K562 (cell line): ENCODE measurements at regions not wholly inside any gene's neighbourhood (a gene's known extent, or its start where the extent isn't known, plus 50 kb on each side); places are given as distances from the start of the nearest gene placed in this dataset.

ENCODE experiments used
- ATAC-seq: fragments of 200-7000 bp; cut with Tn5 transposase; 3 replicates; pipeline ENCODE4 v1.9.1; 2020; ENCODE audit warnings: moderate library complexity
- BruUV-seq: library from RNA; stranded (reverse); fragments of 400-500 nt; replicated peaks from 2 replicates; lab custom pipeline; 2021; lab: Mats Ljungman, UMichigan
- CTCF ChIA-PET: fragments of 300-600 bp; formaldehyde crosslinking; extraction: SDS; loops from one replicate; lab custom pipeline; 2021; ENCODE audit warnings: low intra/inter-chr PET ratio; lab: Yijun Ruan, JAX
- POLR2A ChIA-PET: fragments of 300-600, 350-650 bp; sonication (Branson Sonifier 250); formaldehyde crosslinking; extraction: SDS; loops from one replicate; lab custom pipeline; 2021; ENCODE audit warnings: antibody characterized with exemption, inconsistent platforms; lab: Yijun Ruan, JAX
- DNase-seq, 4 experiments: peaks; one replicate each; pipeline versions ENCODE4 v3.0.0 to v3.0.0-alpha.2; 2011 to 2018; ENCODE audit warnings: low spot score in 3 of 4, mixed read lengths in 3 of 4; ENCODE audit errors: extremely low read depth in 1 of 4
- FAIRE-seq: peaks from 2 replicates; lab custom pipeline; 2011; peaks lifted over from hg19 to GRCh38; lab: Jason Lieb, UNC
- H2AFZ ChIP-seq: 2 replicates; pipeline ENCODE4 v1.6.0; 2011; ENCODE audit warnings: low read depth, low read length, control low read depth, inconsistent platforms
- H3K27ac ChIP-seq: fragments of 200-600 bp; 3 replicates; pipeline ENCODE4 v1.8.0; 2011; ENCODE audit warnings: low read depth, mild to moderate bottlenecking, control low read depth, inconsistent platforms, low read length, moderate library complexity, mixed read lengths; ENCODE audit errors: extremely low read depth
- H3K27me3 ChIP-seq, 2 experiments: fragments of 300-600 bp in 1 of 2; 2 replicates in 1 of 2; 3 replicates in 1 of 2; pipeline versions ENCODE4 v1.6.0 to v1.8.0; 2011; ENCODE audit warnings: inconsistent platforms in 2 of 2, low read length in 2 of 2, mild to moderate bottlenecking in 1 of 2, mixed read lengths in 1 of 2, moderate library complexity in 1 of 2; ENCODE audit not compliant: control insufficient read depth in 2 of 2, insufficient read depth in 2 of 2
- H3K36me3 ChIP-seq: fragments of 300-600 bp; 3 replicates; pipeline ENCODE4 v1.8.0; 2011; ENCODE audit warnings: mild to moderate bottlenecking, low read length, inconsistent platforms; ENCODE audit not compliant: control insufficient read depth, insufficient read depth
- H3K4me1 ChIP-seq, 2 experiments: fragments of 200-600 bp in 1 of 2; replicated peaks in 1 of 2; 2 replicates in 1 of 2; 3 replicates in 1 of 2; pipeline versions ENCODE4 v1.5.1 to v1.8.0; 2011; ENCODE audit warnings: inconsistent platforms in 2 of 2, low read length in 2 of 2, mild to moderate bottlenecking in 1 of 2, mixed read lengths in 1 of 2, moderate library complexity in 1 of 2; ENCODE audit not compliant: control insufficient read depth in 2 of 2, insufficient read depth in 2 of 2
- H3K4me2 ChIP-seq: 2 replicates; pipeline ENCODE4 v1.6.1; 2011; ENCODE audit warnings: low read length, control low read depth, inconsistent platforms, mixed read lengths; ENCODE audit not compliant: insufficient read depth
- H3K4me3 ChIP-seq: fragments of 200-600 bp; sonication (generic), shearing (Covaris generic); 2 replicates; pipeline ENCODE4 v1.5.1; 2016; ENCODE audit warnings: control low read depth, inconsistent platforms
- H3K79me2 ChIP-seq: fragments of 200-600 bp; 3 replicates; pipeline ENCODE4 v1.8.0; 2011; ENCODE audit warnings: low read length, inconsistent platforms; ENCODE audit not compliant: control insufficient read depth, insufficient read depth
- H3K9ac ChIP-seq, 2 experiments: 2 replicates each; pipeline versions ENCODE4 v1.6.0 to v1.6.1; 2011; ENCODE audit warnings: low read depth in 2 of 2, low read length in 2 of 2, control low read depth in 1 of 2, inconsistent platforms in 1 of 2, mild to moderate bottlenecking in 1 of 2, mixed read lengths in 1 of 2; ENCODE audit not compliant: insufficient read depth in 1 of 2
- H3K9me1 ChIP-seq: one replicate; pipeline ENCODE4 v1.6.0; 2011; ENCODE audit warnings: inconsistent platforms, mild to moderate bottlenecking, low read length, moderate library complexity; ENCODE audit not compliant: control insufficient read depth, insufficient read depth
- H3K9me3 ChIP-seq: replicated peaks from 2 replicates; pipeline ENCODE4 v1.5.1; 2011; ENCODE audit warnings: low read depth, low read length, inconsistent platforms; ENCODE audit not compliant: control insufficient read depth, insufficient read depth
- H4K20me1 ChIP-seq: replicated peaks from 2 replicates; pipeline ENCODE4 v1.6.1; 2011; ENCODE audit warnings: low read length, inconsistent platforms, mixed read lengths; ENCODE audit not compliant: control insufficient read depth, insufficient read depth
- EGR1 ChIP-seq: fragments of 450-650 bp; conservative IDR thresholded peaks from 2 replicates; pipeline ENCODE4 v1.6.1; 2017; ENCODE audit warnings: mild to moderate bottlenecking
- ERF ChIP-seq: fragments of 450-650 bp; formaldehyde crosslinking; IDR thresholded peaks from 2 replicates; pipeline ENCODE4 v1.4.0; 2020; ENCODE audit warnings: mild to moderate bottlenecking, mixed read lengths
- FOXA3 ChIP-seq, 2 experiments: fragments of 450-650 bp in 1 of 2; sonication (generic) in 1 of 2; formaldehyde crosslinking; IDR thresholded peaks in 1 of 2; conservative IDR thresholded peaks in 1 of 2; 2 replicates each; pipeline versions ENCODE4 v1.4.0 to v1.8.0; 2020 to 2022; ENCODE audit warnings: mild to moderate bottlenecking in 2 of 2, missing genetic modification reagents in 1 of 2
- HDAC3 ChIP-seq: fragments of 450-650 bp; IDR thresholded peaks from 2 replicates; pipeline ENCODE4 v1.6.1; 2018; ENCODE audit warnings: borderline replicate concordance, mild to moderate bottlenecking, moderate library complexity; ENCODE audit not compliant: partially characterized antibody
- IRF1 ChIP-seq: sonication (generic); formaldehyde crosslinking; IDR thresholded peaks from 2 replicates; pipeline ENCODE4 v1.8.0; 2022; ENCODE audit warnings: missing genetic modification reagents, mild to moderate bottlenecking, borderline replicate concordance
- MCM5 ChIP-seq: fragments of 450-650 bp; IDR thresholded peaks from 2 replicates; pipeline ENCODE4 v1.6.1; 2016; ENCODE audit warnings: low read depth
- NR1H2 ChIP-seq: sonication (generic); formaldehyde crosslinking; IDR thresholded peaks from 2 replicates; pipeline ENCODE4 v1.4.0; 2020; ENCODE audit warnings: mild to moderate bottlenecking, missing genetic modification reagents
- SAP30 ChIP-seq: fragments of 200-600 bp; sonication (generic); IDR thresholded peaks from 2 replicates; pipeline ENCODE4 v1.6.1; 2012; ENCODE audit warnings: borderline replicate concordance, low read depth, mild to moderate bottlenecking, moderate library complexity, low read length, control low read depth, inconsistent platforms; ENCODE audit not compliant: insufficient read depth, poor library complexity, severe bottlenecking
- TBP ChIP-seq: optimal IDR thresholded peaks from 2 replicates; pipeline ENCODE3; 2011; ENCODE audit warnings: low read depth, low read length, improper control_type of control experiment
- ZNF124 ChIP-seq: sonication (generic); formaldehyde crosslinking; IDR thresholded peaks from 2 replicates; pipeline ENCODE4 v1.8.1; 2022; ENCODE audit warnings: missing genetic modification reagents
- ZNF347 ChIP-seq: fragments of 450-650 bp; formaldehyde crosslinking; IDR thresholded peaks from 2 replicates; pipeline ENCODE4 v1.4.0; 2020; ENCODE audit warnings: low read depth, mild to moderate bottlenecking, moderate library complexity
- ZNF76 ChIP-seq: fragments of 250-450 bp; sonication (Bioruptor Pico); IDR thresholded peaks from 2 replicates; pipeline ENCODE4 v1.4.0; 2020; ENCODE audit warnings: mild to moderate bottlenecking, moderate library complexity, borderline replicate concordance
- WGBS: fragments of 100-300 bp; shearing (Covaris generic); methylation state at CpG from one replicate; pipeline ENCODE4 v1.1.6; 2016; ENCODE audit warnings: low coverage, mixed read lengths; ENCODE audit not compliant: insufficient coverage; ENCODE audit errors: missing lambda C conversion rate; 5-methylcytosine and 5-hydroxymethylcytosine counted together
- in situ Hi-C: fragments of 300-500 bp; cut with MboI; formaldehyde crosslinking; loops from 4 replicates; pipeline ENCODE4 v1.15.0; 2018; ENCODE audit warnings: inconsistent platforms, mixed read lengths
- intact Hi-C: fragments of 100-400 bp; cut with micrococcal nuclease; formaldehyde crosslinking; loops from 2 replicates; pipeline ENCODE4 v1.14.2; 2022

- ATAC-seq (no peak), DNase-seq (no peak), FAIRE-seq (no peak)
- CTCF ChIA-PET: no interaction called here
- BruUV-seq: no TSS peak
- POLR2A ChIA-PET: no interaction called here
- no peak for TF ChIP-seq ZNF347 (CRISPR knock-in tag)
- TF ChIP-seq IRF1 (CRISPR knock-in tag): no peak
- no peak for TF ChIP-seq EGR1
- no peak for TF ChIP-seq HDAC3
- TF ChIP-seq TBP: no peak
- TF ChIP-seq ERF (CRISPR knock-in tag): no peak
- TF ChIP-seq NR1H2 (CRISPR knock-in tag): no peak
- TF ChIP-seq ZNF124: no peak
- TF ChIP-seq MCM5: no peak
- TF ChIP-seq SAP30: no peak
- TF ChIP-seq ZNF76 (CRISPR knock-in tag): no peak
- no peak for TF ChIP-seq FOXA3 (CRISPR knock-in tag; conservative IDR thresholded peaks at IDR 0.05 in 1 of 2, IDR thresholded peaks at IDR 0.05 in 1 of 2)
- H3K4me1 ChIP-seq: no peaks in the 10 kb centered on the region
- H3K27ac ChIP-seq: no peak overlapping the region
- no peaks in the 10 kb centered on the region for H3K79me2 ChIP-seq
- H3K27me3 ChIP-seq: no peaks in the 10 kb centered on the region
- intact Hi-C loops (no loop called here), in situ Hi-C loops (no loop called here)
- no peaks in the 10 kb centered on the region for H3K36me3 ChIP-seq
- no peaks in the 10 kb centered on the region for H4K20me1 ChIP-seq
- no peak overlapping the region for H3K4me2 ChIP-seq
- no peak overlapping the region for H3K4me3 ChIP-seq
- WGBS: 0% methylated on average over 6 of the region's 6 CpGs
- H2AFZ ChIP-seq: no peak overlapping the region
- H3K9me1 ChIP-seq: no peaks in the 10 kb centered on the region
- no peaks in the 10 kb centered on the region; the same call in 1 of the 2 replicates for H3K9me3 ChIP-seq
- H3K9ac ChIP-seq: no peak overlapping the region
Observed at GRCh38 chr18:40356168-40356567, 1598.9 kb upstream of the PIK3C3 start.
